A549 (cell line): ENCODE measurements at regions not wholly inside any gene's neighbourhood (a gene's known extent, or its start where the extent isn't known, plus 50 kb on each side); places are given as distances from the start of the nearest gene placed in this dataset.

Experiments used
- ATAC-seq, 2 experiments: fragments of 200-7000 bp in 1 of 2; fragments of >200 bp in 1 of 2; cut with Nextera tagmentation in 1 of 2; cut with Tn5 transposase in 1 of 2; 3 replicates each; pipeline versions ENCODE4 v1.8.0 to v1.9.1; 2018 to 2020; ENCODE audit warnings: mild to moderate bottlenecking in 1 of 2, moderate library complexity in 1 of 2
- CTCF ChIA-PET: fragments of 300-600 bp; sonication (Branson Sonifier 250); formaldehyde crosslinking; extraction: SDS; loops from one replicate; lab custom pipeline; 2021; ENCODE audit warnings: antibody characterized with exemption, inconsistent platforms; lab: Yijun Ruan, JAX
- POLR2A ChIA-PET: fragments of 350-600 bp; formaldehyde crosslinking; extraction: SDS; loops from one replicate; lab custom pipeline; 2021; ENCODE audit warnings: antibody characterized with exemption, inconsistent platforms; lab: Yijun Ruan, JAX
- DNase-seq, 2 experiments: peaks; one replicate each; pipeline versions ENCODE4 v3.0.0 to v3.0.0-alpha.2; 2011 to 2016; ENCODE audit warnings: low read depth in 1 of 2, low spot score in 1 of 2
- FAIRE-seq: peaks from 2 replicates; lab custom pipeline; 2011; peaks lifted over from hg19 to GRCh38; lab: Jason Lieb, UNC
- H3K27ac ChIP-seq, 2 experiments: fragments of >200 bp; sonication (Bioruptor Twin); formaldehyde crosslinking; 3 replicates each; pipeline ENCODE4 v1.5.1; 2016 to 2017
- H3K4me1 ChIP-seq: fragments of >200 bp; sonication (Bioruptor Twin); formaldehyde crosslinking; 3 replicates; pipeline ENCODE4 v1.6.1; 2016
- H3K4me2 ChIP-seq: fragments of >200 bp; sonication (Bioruptor Twin); formaldehyde crosslinking; 3 replicates; pipeline ENCODE4 v1.6.1; 2016
- H3K4me3 ChIP-seq: fragments of >200 bp; sonication (Bioruptor Twin); formaldehyde crosslinking; 3 replicates; pipeline ENCODE4 v1.5.1; 2016
- H3K9me3 ChIP-seq: fragments of >200 bp; sonication (Bioruptor Twin); formaldehyde crosslinking; 3 replicates; pipeline ENCODE4 v1.6.1; 2016
- BHLHE40 ChIP-seq: IDR thresholded peaks from 2 replicates; pipeline ENCODE4 v1.6.1; 2012; ENCODE audit warnings: low read depth, low read length, inconsistent platforms
- EHF ChIP-seq: fragments of 250-450 bp; sonication (Bioruptor Pico); IDR thresholded peaks from 2 replicates; pipeline ENCODE4 v1.5.0; 2020; ENCODE audit warnings: mild to moderate bottlenecking
- FOXS1 ChIP-seq: fragments of 250-450 bp; sonication (Bioruptor Pico); IDR thresholded peaks from 2 replicates; pipeline ENCODE4 v1.5.0; 2020; ENCODE audit warnings: mild to moderate bottlenecking, moderate library complexity
- HDAC2 ChIP-seq: fragments of 200-600 bp; sonication (generic); IDR thresholded peaks from 2 replicates; pipeline ENCODE4 v1.6.1; 2016
- HEYL ChIP-seq: fragments of 250-450 bp; sonication (Bioruptor Pico); IDR thresholded peaks from 2 replicates; pipeline ENCODE4 v1.8.0; 2021; ENCODE audit warnings: mild to moderate bottlenecking, moderate library complexity
- HOXB13 ChIP-seq: fragments of 250-450 bp; sonication (Bioruptor Pico); IDR thresholded peaks from 2 replicates; pipeline ENCODE4 v1.5.0; 2020; ENCODE audit warnings: low read depth, mild to moderate bottlenecking, moderate library complexity
- MAFK ChIP-seq: fragments of 450-650 bp; IDR thresholded peaks from 2 replicates; pipeline ENCODE4 v1.6.1; 2014; ENCODE audit not compliant: partially characterized antibody
- MYC ChIP-seq: IDR thresholded peaks from 2 replicates; pipeline ENCODE4 v1.6.1; 2012; ENCODE audit warnings: mild to moderate bottlenecking, inconsistent platforms, low read length, improper control_type of control experiment, borderline replicate concordance
- NPAS2 ChIP-seq: fragments of 250-450 bp; sonication (Bioruptor Pico); IDR thresholded peaks from 2 replicates; pipeline ENCODE4 v1.8.0; 2022; ENCODE audit warnings: mild to moderate bottlenecking, moderate library complexity, borderline replicate concordance
- NR3C1 ChIP-seq: fragments of >200 bp; sonication (Bioruptor Twin); formaldehyde crosslinking; IDR thresholded peaks from 3 replicates; pipeline ENCODE4 v1.6.1; 2017
- POLR2AphosphoS2 ChIP-seq: conservative IDR thresholded peaks from 2 replicates; pipeline ENCODE4 v1.6.1; 2012; ENCODE audit warnings: low read length, improper control_type of control experiment, inconsistent platforms
- RARB ChIP-seq: fragments of 250-450 bp; sonication (Bioruptor Pico); IDR thresholded peaks from 2 replicates; pipeline ENCODE4 v1.8.0; 2021; ENCODE audit warnings: mild to moderate bottlenecking, moderate library complexity
- RCOR1 ChIP-seq: fragments of 150-350 bp; IDR thresholded peaks from 2 replicates; pipeline ENCODE4 v1.6.1; 2014; ENCODE audit warnings: antibody characterized with exemption, low read length, low read depth
- TFCP2L1 ChIP-seq: fragments of 250-450 bp; sonication (Bioruptor Pico); IDR thresholded peaks from 2 replicates; pipeline ENCODE4 v1.5.0; 2021; ENCODE audit warnings: mild to moderate bottlenecking
- WGBS: methylation state at CpG from one replicate; pipeline ENCODE4 v1.1.6; 2017; ENCODE audit errors: missing lambda C conversion rate; 5-methylcytosine and 5-hydroxymethylcytosine counted together
- TF ChIP-seq, protein P1 (sequence below): IDR thresholded peaks from 2 replicates; pipeline ENCODE4 v1.6.1; 2012
- TF ChIP-seq, protein P2 (sequence below): fragments of 200-600 bp; sonication (generic); IDR thresholded peaks from 2 replicates; pipeline ENCODE4 v1.6.1; 2016; ENCODE audit warnings: antibody characterized with exemption, mild to moderate bottlenecking, moderate library complexity
- TF ChIP-seq, protein P3 (sequence below): fragments of >200 bp; sonication (Bioruptor Twin); formaldehyde crosslinking; IDR thresholded peaks from 3 replicates; pipeline ENCODE4 v1.6.1; 2016
- TF ChIP-seq, protein P4 (sequence below): fragments of >200 bp; sonication (Bioruptor Twin); formaldehyde crosslinking; IDR thresholded peaks from 3 replicates; pipeline ENCODE4 v1.5.1; 2016
- TF ChIP-seq, protein P5 (sequence below): fragments of 250-450 bp; sonication (Bioruptor Pico); IDR thresholded peaks from 2 replicates; pipeline ENCODE4 v1.5.0; 2021; ENCODE audit warnings: mild to moderate bottlenecking, moderate library complexity, borderline replicate concordance
- TF ChIP-seq, protein P6 (sequence below): IDR thresholded peaks from 2 replicates; pipeline ENCODE4 v1.6.1; 2012

DNA sequence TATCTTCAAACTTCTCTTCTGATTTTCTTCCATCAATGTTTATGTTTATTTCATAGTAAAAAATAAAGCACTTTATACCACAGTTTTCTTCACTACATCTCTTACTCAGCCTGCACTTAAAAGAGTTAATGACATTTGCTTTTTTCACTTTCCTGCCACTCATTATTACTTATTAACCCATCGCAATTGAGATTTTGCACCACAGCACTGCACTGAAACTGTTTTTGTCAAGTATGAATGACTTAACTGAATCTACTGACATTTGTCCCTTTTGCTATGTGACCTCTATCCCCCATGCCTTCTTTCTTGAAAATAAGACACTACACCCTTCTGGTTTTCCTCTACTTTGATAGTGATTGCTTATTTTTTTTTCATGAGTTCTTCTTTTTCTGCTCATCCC is 739.7 kb upstream of the DPPA4 start:
- no peak overlapping the region for H3K4me2 ChIP-seq
- WGBS: 26% methylated on average over 1 of the region's 1 CpG
- DNase-seq: no peak
- no peaks in the 10 kb centered on the region for H3K4me1 ChIP-seq
- ChIA-PET CTCF (no interaction called here), POLR2A (no interaction called here)
- no peak for ATAC-seq
- H3K4me3 ChIP-seq: no peak overlapping the region
- TF ChIP-seq, protein P1, sequence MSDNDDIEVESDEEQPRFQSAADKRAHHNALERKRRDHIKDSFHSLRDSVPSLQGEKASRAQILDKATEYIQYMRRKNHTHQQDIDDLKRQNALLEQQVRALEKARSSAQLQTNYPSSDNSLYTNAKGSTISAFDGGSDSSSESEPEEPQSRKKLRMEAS: no peak
- TF ChIP-seq, protein P2, sequence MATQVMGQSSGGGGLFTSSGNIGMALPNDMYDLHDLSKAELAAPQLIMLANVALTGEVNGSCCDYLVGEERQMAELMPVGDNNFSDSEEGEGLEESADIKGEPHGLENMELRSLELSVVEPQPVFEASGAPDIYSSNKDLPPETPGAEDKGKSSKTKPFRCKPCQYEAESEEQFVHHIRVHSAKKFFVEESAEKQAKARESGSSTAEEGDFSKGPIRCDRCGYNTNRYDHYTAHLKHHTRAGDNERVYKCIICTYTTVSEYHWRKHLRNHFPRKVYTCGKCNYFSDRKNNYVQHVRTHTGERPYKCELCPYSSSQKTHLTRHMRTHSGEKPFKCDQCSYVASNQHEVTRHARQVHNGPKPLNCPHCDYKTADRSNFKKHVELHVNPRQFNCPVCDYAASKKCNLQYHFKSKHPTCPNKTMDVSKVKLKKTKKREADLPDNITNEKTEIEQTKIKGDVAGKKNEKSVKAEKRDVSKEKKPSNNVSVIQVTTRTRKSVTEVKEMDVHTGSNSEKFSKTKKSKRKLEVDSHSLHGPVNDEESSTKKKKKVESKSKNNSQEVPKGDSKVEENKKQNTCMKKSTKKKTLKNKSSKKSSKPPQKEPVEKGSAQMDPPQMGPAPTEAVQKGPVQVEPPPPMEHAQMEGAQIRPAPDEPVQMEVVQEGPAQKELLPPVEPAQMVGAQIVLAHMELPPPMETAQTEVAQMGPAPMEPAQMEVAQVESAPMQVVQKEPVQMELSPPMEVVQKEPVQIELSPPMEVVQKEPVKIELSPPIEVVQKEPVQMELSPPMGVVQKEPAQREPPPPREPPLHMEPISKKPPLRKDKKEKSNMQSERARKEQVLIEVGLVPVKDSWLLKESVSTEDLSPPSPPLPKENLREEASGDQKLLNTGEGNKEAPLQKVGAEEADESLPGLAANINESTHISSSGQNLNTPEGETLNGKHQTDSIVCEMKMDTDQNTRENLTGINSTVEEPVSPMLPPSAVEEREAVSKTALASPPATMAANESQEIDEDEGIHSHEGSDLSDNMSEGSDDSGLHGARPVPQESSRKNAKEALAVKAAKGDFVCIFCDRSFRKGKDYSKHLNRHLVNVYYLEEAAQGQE: no peak
- TF ChIP-seq MAFK: no peak
- TF ChIP-seq POLR2AphosphoS2: no peak
- no peak for TF ChIP-seq TFCP2L1 (CRISPR knock-in tag)
- no peak for TF ChIP-seq MYC
- TF ChIP-seq HDAC2: no peak
- no peak for TF ChIP-seq FOXS1 (CRISPR knock-in tag)
- TF ChIP-seq, protein P3, sequence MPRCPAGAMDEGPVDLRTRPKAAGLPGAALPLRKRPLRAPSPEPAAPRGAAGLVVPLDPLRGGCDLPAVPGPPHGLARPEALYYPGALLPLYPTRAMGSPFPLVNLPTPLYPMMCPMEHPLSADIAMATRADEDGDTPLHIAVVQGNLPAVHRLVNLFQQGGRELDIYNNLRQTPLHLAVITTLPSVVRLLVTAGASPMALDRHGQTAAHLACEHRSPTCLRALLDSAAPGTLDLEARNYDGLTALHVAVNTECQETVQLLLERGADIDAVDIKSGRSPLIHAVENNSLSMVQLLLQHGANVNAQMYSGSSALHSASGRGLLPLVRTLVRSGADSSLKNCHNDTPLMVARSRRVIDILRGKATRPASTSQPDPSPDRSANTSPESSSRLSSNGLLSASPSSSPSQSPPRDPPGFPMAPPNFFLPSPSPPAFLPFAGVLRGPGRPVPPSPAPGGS: no peak
- TF ChIP-seq, protein P4, sequence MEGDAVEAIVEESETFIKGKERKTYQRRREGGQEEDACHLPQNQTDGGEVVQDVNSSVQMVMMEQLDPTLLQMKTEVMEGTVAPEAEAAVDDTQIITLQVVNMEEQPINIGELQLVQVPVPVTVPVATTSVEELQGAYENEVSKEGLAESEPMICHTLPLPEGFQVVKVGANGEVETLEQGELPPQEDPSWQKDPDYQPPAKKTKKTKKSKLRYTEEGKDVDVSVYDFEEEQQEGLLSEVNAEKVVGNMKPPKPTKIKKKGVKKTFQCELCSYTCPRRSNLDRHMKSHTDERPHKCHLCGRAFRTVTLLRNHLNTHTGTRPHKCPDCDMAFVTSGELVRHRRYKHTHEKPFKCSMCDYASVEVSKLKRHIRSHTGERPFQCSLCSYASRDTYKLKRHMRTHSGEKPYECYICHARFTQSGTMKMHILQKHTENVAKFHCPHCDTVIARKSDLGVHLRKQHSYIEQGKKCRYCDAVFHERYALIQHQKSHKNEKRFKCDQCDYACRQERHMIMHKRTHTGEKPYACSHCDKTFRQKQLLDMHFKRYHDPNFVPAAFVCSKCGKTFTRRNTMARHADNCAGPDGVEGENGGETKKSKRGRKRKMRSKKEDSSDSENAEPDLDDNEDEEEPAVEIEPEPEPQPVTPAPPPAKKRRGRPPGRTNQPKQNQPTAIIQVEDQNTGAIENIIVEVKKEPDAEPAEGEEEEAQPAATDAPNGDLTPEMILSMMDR: no peak
- TF ChIP-seq, protein P5, sequence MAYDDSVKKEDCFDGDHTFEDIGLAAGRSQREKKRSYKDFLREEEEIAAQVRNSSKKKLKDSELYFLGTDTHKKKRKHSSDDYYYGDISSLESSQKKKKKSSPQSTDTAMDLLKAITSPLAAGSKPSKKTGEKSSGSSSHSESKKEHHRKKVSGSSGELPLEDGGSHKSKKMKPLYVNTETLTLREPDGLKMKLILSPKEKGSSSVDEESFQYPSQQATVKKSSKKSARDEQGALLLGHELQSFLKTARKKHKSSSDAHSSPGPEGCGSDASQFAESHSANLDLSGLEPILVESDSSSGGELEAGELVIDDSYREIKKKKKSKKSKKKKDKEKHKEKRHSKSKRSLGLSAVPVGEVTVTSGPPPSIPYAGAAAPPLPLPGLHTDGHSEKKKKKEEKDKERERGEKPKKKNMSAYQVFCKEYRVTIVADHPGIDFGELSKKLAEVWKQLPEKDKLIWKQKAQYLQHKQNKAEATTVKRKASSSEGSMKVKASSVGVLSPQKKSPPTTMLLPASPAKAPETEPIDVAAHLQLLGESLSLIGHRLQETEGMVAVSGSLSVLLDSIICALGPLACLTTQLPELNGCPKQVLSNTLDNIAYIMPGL: no peak
- TF ChIP-seq NR3C1: no peak
- TF ChIP-seq EHF (CRISPR knock-in tag): no peak
- TF ChIP-seq NPAS2 (CRISPR knock-in tag): no peak
- TF ChIP-seq BHLHE40: no peak
- TF ChIP-seq, protein P6, sequence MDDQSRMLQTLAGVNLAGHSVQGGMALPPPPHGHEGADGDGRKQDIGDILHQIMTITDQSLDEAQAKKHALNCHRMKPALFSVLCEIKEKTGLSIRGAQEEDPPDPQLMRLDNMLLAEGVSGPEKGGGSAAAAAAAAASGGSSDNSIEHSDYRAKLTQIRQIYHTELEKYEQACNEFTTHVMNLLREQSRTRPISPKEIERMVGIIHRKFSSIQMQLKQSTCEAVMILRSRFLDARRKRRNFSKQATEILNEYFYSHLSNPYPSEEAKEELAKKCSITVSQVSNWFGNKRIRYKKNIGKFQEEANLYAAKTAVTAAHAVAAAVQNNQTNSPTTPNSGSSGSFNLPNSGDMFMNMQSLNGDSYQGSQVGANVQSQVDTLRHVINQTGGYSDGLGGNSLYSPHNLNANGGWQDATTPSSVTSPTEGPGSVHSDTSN: no peak
- no peak overlapping the region for H3K27ac ChIP-seq
- 0 out of 3 replicates have a peak, but pooled peaks cover 2% of the 10 kb centered on the region for H3K9me3 ChIP-seq
- FAIRE-seq: no peak

DNA sequence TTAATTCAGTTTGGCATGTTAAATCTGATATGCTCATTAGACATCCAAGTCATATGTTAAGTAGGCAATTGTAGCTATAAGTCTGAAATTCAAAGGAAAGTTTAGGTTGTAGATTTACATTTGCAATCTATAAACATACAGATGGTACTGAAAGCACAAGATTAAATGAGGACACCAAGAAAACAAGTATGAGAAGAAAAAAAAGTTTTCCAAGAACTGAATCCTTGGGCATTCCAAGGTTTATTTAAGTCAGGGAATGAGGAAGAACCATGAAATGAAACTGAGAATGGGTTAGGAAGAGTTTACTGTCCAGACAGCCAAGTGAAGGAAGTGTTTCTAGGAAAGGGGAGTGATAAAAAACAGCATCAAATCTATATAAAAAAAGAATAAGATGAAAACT is 756.1 kb upstream of the DPPA4 start:
- Histone ChIP-seq H3K9me3 (peaks cover 4% of the 10 kb centered on the region; the same call in 1 of the 3 replicates), H3K4me2 (no peak overlapping the region), H3K4me3 (no peak overlapping the region), H3K27ac (no peak overlapping the region), H3K4me1 (no peaks in the 10 kb centered on the region)
- ChIA-PET POLR2A (no interaction called here), CTCF (no interaction called here)
- ATAC-seq (no peak), FAIRE-seq (no peak), DNase-seq (no peak)
- TF ChIP-seq HEYL (CRISPR knock-in tag) (no peak), RCOR1 (no peak), MYC (no peak), RARB (CRISPR knock-in tag) (no peak), HOXB13 (CRISPR knock-in tag) (no peak)
